DLD1 (cell line): ENCODE measurements at regions not wholly inside any gene's neighbourhood (a gene's known extent, or its start where the extent isn't known, plus 50 kb on each side); places are given as distances from the start of the nearest gene placed in this dataset.

Source experiments
- in situ Hi-C: cut with HindIII; loops from 2 replicates; pipeline ENCODE4 v1.10.0; 2017; ENCODE audit warnings: low sequenced_read_pairs

DNA sequence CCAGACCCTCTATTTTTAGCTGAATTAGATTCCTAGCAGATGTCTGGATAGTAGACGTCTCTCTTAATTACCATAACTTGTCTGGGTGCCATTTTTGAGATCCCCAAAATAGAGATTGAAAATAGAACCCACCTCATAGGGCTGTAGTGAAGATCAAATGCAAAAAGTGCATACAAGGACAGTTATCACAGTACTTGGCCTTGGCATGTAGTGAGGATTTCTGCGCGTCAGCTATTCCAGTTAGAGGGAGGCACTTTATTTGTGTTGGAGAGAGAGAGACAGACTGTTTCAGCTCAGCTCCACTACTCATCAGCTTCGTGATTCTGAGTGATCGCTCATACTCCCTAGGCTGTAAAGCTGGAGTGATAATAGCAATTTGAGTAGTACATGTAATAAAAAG, 59.6 kb upstream of the CDH13 start:
- in situ Hi-C loops, result no loop called here

DNA sequence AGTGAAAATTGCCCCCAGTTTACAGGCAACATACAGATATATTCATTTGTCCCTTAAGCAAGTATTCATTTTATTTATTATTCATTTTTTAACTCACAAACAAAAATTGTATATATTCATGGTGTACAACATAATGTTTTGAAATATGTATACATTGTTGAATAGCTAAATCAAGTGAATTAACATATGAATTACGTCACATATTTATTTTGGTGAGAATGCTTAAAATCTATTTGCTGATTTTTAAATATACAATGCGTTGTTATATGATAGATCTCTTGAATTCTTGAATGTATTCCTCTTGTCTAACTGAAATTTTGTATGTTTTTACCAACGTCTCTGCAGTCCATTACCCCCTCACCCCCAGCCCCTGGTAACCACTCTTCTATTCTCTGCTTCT, 63.4 kb upstream of the CDH13 start:
- in situ Hi-C loops, result no loop called here

DNA sequence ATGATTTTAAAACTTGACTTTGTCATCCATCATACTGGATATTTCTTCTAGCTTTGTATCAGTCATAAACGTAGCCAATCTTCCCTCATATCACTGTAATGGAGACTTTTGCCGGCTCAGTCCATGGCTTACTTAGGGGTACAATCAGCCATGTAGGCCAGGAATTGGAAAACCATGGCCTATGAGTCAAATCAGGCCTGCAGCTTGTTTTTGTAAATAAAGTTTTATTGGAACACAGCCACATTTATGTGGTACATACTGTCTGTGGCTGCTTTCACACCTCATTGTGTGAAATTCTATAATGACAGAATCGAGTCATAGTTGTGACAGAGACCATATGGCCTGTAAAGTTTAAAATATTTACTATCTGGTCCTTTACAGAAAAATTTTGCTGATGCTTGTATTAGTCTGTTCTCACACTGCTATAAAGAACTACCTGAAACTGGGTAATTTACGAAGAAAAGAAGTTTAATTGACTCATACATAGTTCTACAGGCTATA, 64.5 kb upstream of the CDH13 start:
- in situ Hi-C loops, result no loop called here

DNA sequence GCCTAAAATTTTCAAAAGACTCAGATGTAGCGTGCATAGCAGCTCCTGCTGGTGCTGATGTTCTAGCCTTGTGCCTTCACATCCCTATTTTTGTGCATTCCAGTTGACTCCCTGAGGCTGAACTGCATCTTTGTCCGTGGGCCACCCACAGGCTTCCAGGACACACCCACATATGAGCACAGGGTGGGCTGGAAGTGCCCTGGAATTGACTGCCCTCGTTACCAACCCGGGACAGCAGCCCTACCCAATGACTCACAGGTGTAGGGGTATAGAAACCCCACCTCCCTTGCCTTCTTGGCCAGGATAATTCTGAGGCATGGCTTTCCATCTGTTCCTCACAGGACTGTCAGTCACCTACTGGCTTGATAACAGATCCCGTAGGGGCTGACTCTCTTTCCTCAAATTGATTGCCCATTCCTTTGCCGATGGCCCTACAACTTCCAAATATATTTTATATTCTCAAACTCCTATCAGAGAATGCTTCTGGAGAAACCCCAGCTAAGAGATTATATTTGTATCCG, 65.9 kb upstream of the CDH13 start:
- in situ Hi-C loops, result no loop called here

DNA sequence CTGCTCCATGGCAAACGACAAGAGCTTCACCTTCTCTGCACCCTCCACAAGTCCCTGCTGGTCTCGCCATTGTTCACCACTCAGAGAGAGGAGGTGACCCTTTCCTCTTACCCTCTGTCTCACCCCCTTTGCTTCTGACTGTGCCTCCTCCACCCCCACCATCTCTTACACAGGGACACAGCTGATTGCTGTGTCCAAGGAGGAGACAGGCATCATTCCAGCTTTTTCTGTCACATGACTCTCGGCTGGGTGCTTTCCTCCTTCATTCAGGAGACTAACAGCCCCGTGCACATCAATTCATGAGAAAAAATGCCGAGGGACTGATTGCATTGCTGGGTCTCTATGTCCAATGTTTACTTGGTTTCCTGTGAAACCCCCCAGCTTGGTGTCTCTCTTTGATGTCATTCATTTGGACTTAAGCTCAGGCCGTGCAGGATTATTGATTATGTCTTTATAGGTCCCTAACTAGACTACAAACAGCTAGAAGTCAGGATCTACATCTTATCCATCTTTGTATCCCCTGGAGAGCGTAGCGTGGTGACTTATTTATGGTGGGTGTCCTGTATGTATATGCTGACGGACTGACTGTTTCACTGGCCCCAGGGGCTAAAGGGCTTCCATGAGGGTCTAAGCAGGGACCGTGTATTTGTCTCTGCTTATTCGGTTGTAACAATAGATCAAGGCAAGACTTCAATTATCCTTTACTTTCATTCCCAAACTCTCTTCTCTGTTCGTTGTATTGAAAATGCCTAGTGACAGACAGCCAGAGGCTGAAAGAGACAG, 82.2 kb upstream of the CDH13 start:
- in situ Hi-C loops, result no loop called here

DNA sequence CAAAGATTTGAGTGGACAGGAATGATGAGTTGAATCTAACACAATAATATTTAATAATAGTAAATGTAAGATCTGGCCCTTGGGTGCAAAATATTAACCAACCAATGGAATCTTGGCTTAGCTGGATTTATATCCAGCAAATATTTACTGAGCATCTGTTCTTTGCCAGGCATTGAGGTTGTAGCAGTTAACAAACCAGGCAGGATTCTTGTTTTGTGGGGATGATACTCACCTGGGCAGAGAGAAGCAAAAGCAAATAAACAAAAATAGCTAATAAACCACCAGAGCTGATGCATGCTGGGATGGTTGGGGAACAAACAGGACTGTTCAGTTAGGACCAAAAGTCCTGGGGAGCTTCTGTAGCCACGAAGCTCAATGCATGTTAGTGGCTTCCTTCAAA, 84.1 kb upstream of the CDH13 start:
- in situ Hi-C loops, result no loop called here

DNA sequence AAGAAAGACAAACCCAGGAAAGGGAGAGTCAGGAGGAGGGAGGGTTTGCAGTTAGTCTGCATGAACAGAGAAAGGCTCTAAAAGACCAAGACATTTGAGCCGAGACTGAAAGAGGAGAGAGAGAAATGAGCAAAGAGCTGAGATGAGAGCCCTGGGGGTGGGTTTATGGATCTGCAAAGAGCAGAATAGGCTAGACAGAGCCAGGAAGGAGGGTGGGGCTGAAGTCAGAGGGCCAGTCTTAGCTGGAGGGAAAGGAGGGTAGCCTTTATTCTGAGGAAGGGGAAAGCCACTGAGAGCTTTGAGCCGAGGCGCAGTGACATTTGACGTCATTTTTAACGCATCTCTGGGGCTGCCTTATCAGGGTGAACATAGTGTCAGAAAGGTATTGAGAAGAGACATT, 85.7 kb upstream of the CDH13 start:
- in situ Hi-C loops, result no loop called here

DNA sequence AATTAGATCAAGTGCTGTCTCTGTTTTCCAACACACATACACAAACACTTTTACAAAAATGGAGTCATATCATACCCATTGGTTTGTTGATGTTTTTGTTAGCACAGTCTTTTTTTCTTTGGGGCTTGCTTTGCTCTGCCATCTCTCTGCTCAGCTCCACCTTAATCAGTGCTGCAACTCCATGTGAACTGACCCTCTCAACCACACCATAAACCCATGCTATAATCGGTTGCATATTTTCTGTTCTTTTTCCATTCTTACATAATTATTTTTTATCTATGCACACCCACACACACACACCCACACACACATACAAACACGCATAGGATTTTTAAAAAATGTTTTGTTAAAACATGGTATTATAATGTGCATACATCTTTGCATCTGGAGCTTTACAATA, 91.0 kb upstream of the CDH13 start:
- in situ Hi-C loops, result no loop called here

DNA sequence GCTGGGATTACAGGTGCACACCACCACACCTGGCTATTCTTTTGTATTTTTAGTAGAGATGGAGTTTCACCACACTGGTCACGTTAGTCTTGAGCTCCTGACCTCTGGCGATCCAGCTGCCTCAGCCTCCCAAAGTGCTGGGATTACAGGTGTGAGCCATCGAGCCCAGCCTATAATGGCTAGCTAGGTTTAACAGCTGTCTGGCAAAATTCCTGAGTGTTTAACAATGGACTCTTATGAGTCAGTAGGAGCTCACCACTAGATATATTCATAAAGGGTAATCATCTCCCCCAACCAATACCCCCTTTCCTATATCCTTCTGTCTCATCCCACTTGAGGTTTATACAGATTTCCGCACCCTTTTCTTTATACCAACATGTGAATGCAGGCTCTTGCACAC, 91.5 kb upstream of the CDH13 start:
- in situ Hi-C loops, result no loop called here

DNA sequence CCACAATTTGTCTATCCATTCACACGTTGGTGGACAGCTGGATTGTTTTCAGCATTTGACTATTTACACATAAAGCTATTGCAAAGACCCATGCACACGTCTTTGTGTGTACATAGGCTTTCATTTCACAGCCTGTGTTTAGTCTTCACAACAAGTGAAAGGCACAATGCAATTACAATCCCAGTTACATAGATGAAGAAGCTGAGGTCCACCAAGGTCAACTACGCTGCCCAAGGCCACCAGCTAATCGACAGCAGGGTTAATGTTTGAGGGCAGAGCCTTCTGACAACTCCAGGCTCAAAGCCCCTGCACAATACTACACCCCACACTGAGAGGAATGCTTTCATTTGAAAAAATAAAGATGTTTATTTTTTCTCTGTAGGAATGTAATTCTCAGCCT, 93.6 kb upstream of the CDH13 start:
- in situ Hi-C loops, result no loop called here

DNA sequence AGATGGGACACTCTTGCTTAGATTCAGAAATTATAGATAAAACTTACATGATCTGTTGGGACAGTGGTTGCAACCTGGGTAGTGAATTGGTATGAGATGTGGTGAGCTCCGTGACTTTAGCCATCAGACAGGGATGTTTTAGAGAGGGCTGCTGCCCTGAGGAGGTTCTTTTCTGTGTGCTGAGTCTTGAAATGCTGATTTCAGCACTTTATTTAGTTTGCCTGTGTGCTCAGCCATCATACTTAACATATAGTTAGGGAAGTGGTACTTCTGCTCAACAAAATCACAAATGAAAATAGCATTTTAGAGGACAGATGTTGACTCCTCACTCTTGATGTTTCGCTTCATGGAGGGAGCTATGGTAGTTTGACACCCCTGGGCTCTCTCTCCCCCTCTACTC, 95.9 kb upstream of the CDH13 start:
- in situ Hi-C loops, result no loop called here

DNA sequence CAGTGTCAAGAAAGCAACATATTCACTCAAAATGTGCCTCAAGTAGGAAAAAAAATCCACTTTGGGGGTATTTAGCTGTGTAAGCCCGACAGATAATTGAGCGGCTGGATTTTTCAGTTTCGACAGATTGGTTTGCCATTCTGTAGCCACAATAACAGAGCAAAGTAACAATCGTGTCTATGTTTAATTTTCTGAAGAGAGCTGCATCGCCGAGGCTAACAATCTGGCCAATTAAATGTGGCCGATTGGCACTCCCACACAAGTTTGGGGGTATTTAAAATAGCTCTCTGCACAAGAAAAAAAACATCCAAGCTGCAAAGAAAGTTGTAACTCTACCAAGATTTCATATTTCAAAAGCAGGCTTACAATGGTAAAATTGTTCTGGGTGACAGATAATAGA, 99.7 kb upstream of the CDH13 start:
- in situ Hi-C loops, result no loop called here

DNA sequence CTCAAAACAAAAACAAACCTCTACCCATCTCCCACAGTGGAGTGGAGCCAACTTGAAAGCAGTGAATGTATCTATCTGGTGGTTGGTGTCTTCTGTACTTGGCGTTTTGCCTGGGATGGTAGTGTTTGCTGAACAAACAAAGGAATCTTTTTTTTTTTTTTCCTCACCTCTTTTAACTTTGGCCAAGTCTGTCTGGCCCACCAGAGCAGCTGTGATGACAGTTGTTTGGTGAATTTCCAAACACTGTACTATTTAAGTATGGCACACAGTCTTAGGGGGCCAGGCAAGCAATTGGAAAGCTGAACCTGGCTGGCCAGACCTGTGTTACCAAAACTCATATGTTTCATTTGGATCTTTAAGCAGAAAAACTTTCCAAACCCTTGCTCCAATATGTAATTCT, 101.8 kb upstream of the CDH13 start:
- in situ Hi-C loops, result no loop called here

DNA sequence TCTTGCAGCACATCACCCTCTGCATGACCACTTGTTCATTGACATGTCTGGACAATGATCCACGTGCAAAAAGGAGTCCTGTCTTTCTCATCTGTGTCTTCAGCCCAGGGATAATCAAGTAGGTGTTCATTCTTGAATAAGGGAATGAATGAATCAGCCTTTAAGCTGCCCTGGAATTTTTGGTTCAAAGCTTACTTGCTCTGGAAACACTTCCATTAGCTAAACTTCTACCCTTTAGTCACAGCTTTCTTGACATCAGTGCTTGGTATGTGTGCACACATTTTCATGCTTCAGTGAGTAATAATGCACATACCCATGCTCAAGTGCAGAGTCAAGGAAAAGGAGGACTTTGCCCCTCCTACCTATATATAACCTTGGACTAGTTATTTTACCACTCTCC, 103.0 kb upstream of the CDH13 start:
- in situ Hi-C loops, result no loop called here

DNA sequence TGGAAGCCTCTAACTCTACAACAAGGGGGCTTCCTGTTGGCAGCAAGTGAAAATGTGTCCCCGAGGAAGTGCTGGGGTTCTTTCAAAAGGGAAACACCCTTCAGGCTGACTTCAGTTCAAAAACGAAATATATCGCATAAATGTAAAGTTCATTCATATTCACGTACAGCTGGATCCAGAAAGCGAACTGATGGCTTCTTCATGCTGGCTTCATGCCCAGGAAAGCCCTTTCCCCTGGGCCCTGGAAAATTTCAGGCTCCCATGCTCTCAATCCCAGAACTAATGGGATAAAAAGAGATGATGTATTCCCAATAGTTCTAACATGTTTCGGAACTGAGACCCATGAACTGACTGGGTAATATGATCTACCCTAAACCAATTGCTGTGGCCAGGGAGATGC, 104.7 kb upstream of the CDH13 start:
- in situ Hi-C loops, result no loop called here

DNA sequence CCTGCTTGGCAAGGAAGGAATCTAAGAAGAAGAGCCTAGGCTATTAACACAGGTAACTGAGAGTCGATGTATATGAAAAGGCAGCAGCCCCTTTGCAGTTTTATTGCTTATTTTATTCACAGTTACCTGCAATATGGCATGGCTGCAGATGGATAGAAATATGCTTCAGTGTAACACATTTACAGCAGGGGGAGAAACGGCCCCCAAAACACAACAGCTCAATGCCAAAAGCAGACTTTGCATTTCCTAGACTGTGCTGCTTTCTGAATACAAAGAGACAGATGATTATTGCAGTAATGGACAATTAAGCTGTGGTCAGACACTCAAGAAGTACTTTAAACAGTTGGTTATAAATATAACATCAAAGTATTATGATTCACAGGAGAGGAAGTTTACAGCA, 108.0 kb upstream of the CDH13 start:
- in situ Hi-C loops, result no loop called here

DNA sequence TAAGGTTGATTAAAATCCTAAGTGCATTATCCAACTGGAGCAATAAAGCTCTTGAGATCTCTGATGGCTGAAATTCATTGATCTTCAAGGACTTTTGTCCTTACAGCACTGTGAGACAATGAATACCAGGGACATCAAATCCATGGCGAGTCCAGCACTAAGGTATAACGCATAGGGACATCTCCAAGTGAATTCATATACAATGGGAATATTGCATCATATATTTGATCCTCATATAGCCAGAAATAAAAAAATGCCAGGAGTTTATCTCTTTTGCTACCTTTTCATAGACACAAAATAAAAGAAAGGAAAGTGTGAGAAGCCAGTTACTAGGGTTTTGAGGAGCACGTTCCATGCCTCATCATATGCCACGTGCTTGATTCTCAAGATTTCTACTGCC, 112.5 kb upstream of the CDH13 start:
- in situ Hi-C loops, result no loop called here

DNA sequence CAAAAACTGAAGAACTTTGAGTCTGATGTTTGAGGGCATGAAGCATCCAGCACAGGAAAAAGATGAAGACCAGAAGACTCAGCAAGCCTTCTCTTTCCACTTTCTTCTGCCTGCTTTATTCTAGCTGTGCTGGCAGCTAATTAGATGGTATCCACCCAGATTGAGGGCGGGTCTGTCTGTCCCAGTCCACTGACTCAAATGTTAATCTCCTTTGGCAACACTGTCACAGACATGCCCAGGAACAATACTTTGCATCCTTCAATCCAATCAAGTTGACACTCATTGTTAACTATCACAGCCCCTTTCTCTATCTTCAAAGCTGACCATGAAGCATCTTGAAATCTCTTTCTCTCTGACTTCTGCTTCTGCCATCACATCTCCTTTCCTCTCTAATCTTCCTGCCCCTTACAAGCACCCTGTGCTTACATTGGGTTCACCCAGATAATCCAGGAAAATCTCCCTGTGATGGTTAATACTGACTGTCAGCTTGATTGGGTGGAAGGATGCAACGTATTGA, 115.9 kb upstream of the CDH13 start:
- in situ Hi-C loops, result no loop called here

DNA sequence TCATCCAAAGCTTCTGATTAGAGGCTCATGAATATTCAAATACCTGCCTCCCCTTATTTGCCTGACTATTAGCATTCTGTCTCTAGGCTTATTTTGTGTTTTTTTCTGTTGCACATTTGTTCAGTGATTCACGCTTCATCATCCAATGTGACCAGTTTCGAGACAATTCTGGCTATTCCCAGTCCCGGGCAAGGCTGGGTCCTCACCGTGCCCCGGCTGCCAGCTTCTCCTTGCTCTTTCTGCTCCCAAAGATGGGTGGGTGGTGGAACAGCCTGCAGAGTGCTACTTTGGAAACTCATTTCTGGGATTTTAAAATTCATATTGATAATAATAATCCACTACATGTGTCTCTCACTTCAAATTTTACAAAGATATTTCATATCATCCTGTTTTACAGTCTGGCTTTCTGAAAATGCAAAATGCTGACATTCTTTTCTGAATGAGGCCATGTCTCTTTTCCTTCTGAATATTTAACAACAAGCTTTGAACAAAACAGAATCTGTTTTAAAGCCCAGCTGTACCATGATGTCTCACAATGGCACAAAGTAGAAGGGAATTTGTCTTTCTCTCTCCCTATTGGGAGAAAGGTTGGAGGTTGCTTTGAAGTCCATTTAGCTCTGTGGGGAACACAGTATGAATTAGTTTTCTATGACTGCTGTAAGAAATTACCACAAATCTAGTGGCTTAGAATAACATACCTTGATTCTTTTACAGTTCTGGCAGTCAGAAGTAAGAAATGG, 116.9 kb upstream of the CDH13 start:
- in situ Hi-C loops, result no loop called here

DNA sequence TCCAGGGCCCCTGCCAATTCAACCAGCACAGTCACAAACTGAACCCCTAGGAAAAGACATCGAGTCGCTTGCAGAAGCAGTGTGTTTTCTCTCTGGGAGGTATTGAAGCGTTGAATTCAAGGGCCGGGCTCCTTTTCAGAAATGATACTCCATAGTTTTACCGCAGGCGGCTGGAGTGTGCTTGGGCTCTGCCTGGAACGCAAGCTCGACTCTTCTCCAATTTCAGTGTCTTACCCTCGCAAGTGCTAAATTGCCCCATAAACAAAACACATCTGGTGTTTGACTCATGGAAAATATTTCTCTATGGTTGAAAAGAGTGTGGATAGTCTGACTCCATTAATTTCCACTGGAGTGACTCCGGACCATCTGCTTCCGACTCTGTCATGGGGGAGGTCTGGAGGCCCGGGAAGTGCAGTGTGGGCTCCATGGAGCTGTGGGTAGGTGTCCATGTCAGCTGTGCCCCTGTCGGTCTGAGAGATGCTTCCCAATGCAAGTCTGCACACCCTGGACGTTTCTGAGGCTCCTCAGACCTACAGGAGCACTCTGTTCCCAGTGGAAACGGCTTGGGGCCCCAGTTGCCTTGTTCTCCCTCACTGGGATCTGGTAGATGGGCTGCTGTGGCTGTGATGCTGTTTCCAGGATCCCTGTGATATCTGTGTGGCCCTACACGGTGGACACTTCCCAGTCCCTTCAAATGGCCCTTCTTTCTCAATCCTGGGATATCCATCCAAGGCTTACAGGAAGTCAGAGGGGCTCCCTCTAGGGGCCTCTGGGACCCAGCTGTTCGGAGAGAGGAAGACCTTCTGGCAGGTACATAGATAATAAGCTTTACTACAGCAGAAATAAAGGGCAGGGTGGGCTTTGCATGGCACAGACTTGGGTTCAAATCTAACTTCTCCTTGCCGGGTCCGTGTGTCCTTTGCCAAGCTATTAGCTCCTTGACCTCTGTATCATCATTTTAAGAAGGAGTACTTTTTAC, 119.8 kb upstream of the CDH13 start:
- in situ Hi-C loops, result no loop called here

DNA sequence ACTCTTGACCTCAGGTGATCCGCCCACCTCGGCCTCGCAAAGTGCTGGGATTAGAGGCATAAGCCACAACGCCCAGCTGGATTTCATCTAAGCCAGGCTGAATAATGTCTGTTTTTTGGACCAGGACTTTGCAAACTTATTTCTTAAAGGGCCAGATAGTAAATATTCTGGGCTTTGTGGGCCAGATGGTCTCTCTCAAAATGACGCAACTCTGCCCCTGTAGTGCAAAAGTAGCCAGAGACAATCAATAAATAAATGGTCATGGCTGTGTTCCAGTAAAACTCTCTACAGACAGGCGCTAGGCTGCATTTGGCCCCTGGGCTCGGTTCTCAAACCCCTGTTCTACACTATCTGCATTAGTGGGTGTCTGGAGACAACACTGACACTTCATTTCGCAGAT, 121.9 kb upstream of the CDH13 start:
- in situ Hi-C loops, result no loop called here
